Kidney (tissue), 13 donors: ENCODE measurements at regions not wholly inside any gene's neighbourhood (a gene's known extent, or its start where the extent isn't known, plus 50 kb on each side); places are given as distances from the start of the nearest gene placed in this dataset.

ENCODE experiments used
- DNase-seq, 5 donors: peaks; one replicate each; pipeline ENCODE4 v3.0.0-alpha.2; 2013 to 2020
- FAIRE-seq: peaks from 2 replicates; lab custom pipeline; 2012; peaks lifted over from hg19 to GRCh38; lab: Jason Lieb, UNC
- H3K27ac ChIP-seq, 2 donors: one replicate each; pipeline ENCODE4 v1.7.0; 2013; ENCODE audit warnings: low read depth in 2 of 2, low read length in 2 of 2, inconsistent platforms in 1 of 2
- H3K27me3 ChIP-seq: one replicate; pipeline ENCODE4 v1.7.1; 2013; ENCODE audit warnings: low read length, inconsistent platforms; ENCODE audit not compliant: control insufficient read depth, insufficient read depth
- H3K36me3 ChIP-seq, 3 donors: one replicate each; pipeline versions ENCODE4 v1.7.0 to v1.7.1; 2013; ENCODE audit warnings: low read length in 3 of 3, control low read depth in 1 of 3, inconsistent platforms in 1 of 3; ENCODE audit not compliant: insufficient read depth in 3 of 3, control insufficient read depth in 2 of 3
- H3K4me1 ChIP-seq, 3 donors: one replicate each; pipeline versions ENCODE4 v1.7.0 to v1.7.1; 2013; ENCODE audit warnings: low read length in 3 of 3, inconsistent platforms in 1 of 3, low read depth in 1 of 3; ENCODE audit not compliant: control insufficient read depth in 2 of 3, insufficient read depth in 2 of 3
- H3K4me3 ChIP-seq, 3 donors: one replicate each; pipeline versions ENCODE4 v1.7.0 to v1.8.1; 2013; ENCODE audit warnings: low read length in 3 of 3, control low read depth in 1 of 3, inconsistent platforms in 1 of 3
- H3K9ac ChIP-seq, 3 donors: one replicate each; pipeline versions ENCODE4 v1.7.0 to v1.7.1; 2013; ENCODE audit warnings: low read length in 3 of 3, control low read depth in 1 of 3, inconsistent platforms in 1 of 3
- H3K9me3 ChIP-seq, 3 donors: one replicate each; pipeline versions ENCODE4 v1.7.0 to v1.7.1; 2013; ENCODE audit warnings: low read length in 3 of 3, control low read depth in 1 of 3, inconsistent platforms in 1 of 3; ENCODE audit not compliant: control insufficient read depth in 2 of 3, insufficient read depth in 1 of 3
- intact Hi-C: fragments of 100-400 bp; cut with DNase I; formaldehyde crosslinking; loops from one replicate; pipeline ENCODE4 v1.11.1; 2022
- TF ChIP-seq, protein P1 (sequence below): IDR thresholded peaks from 3 replicates; pipeline ENCODE4 v1.5.1; 2012; ENCODE audit warnings: mild to moderate bottlenecking, moderate library complexity, borderline replicate concordance; ENCODE audit not compliant: insufficient read depth; ENCODE audit errors: extremely low read depth
- donor health status: control.
- donor health status: control.
- donor health status: control.
- donor health status: control.
- donor health status: control.
- donor health status: DM: yes; HTN: yes; CAD: no.
- donor health status: Normal renal cell carcinoma (clear cell type).

- Histone ChIP-seq H3K27me3 (no peaks in the 10 kb centered on the region), H3K27ac (no peak overlapping the region), H3K9me3 (no peaks in the 10 kb centered on the region), H3K4me1 (peaks cover 0 to 3% (median 2%) of the 10 kb centered on the region in 3 donors), H3K9ac (no peak overlapping the region), H3K36me3 (no peaks in the 10 kb centered on the region), H3K4me3 (no peak overlapping the region)
- TF ChIP-seq, protein P1, sequence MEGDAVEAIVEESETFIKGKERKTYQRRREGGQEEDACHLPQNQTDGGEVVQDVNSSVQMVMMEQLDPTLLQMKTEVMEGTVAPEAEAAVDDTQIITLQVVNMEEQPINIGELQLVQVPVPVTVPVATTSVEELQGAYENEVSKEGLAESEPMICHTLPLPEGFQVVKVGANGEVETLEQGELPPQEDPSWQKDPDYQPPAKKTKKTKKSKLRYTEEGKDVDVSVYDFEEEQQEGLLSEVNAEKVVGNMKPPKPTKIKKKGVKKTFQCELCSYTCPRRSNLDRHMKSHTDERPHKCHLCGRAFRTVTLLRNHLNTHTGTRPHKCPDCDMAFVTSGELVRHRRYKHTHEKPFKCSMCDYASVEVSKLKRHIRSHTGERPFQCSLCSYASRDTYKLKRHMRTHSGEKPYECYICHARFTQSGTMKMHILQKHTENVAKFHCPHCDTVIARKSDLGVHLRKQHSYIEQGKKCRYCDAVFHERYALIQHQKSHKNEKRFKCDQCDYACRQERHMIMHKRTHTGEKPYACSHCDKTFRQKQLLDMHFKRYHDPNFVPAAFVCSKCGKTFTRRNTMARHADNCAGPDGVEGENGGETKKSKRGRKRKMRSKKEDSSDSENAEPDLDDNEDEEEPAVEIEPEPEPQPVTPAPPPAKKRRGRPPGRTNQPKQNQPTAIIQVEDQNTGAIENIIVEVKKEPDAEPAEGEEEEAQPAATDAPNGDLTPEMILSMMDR: no peak
- DNase-seq (no peak), FAIRE-seq (no peak)
- intact Hi-C loops: no loop called here
Measured at GRCh38 chr11:4190519-4190918, 95.9 kb downstream of the RRM1 start.

DNA sequence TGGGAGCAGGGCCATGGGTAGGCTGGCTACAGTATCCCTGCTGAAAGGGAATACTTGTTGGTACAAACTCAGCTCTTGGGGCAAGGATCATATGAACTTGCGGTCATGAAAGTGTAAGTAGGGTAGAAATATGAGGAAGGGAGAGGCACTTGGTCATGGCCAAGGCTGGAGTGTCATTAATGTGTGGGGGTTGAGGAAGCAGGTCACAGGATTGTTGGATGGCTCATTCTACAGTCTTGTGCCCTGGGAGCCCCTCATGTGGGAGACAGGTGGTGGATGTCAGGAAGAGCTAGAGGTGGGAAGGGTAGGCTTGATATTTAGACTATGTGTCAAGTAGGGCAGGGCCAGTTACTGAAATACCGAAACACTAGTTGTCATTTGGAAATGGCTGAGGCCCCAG is 95.5 kb downstream of the RRM1 start:
- Histone ChIP-seq H3K27me3 (no peaks in the 10 kb centered on the region), H3K9ac (no peak overlapping the region), H3K9me3 (no peaks in the 10 kb centered on the region), H3K4me1 (peaks cover 0 to 3% (median 2%) of the 10 kb centered on the region in 3 donors), H3K4me3 (no peak overlapping the region), H3K36me3 (no peaks in the 10 kb centered on the region), H3K27ac (no peak overlapping the region)
- FAIRE-seq: no peak
- peak in 1 of 5 donors; percentile 7 for DNase-seq
- TF ChIP-seq, protein P1: no peak
- intact Hi-C loops: no loop called here
